K562 (cell line): ENCODE measurements at regions not wholly inside any gene's neighbourhood (a gene's known extent, or its start where the extent isn't known, plus 50 kb on each side); places are given as distances from the start of the nearest gene placed in this dataset.

Experiments
- ATAC-seq: fragments of 200-7000 bp; cut with Tn5 transposase; 3 replicates; pipeline ENCODE4 v1.9.1; 2020; ENCODE audit warnings: moderate library complexity
- BruUV-seq: library from RNA; stranded (reverse); fragments of 400-500 nt; replicated peaks from 2 replicates; lab custom pipeline; 2021; lab: Mats Ljungman, UMichigan
- CTCF ChIA-PET: fragments of 300-600 bp; formaldehyde crosslinking; extraction: SDS; loops from one replicate; lab custom pipeline; 2021; ENCODE audit warnings: low intra/inter-chr PET ratio; lab: Yijun Ruan, JAX
- POLR2A ChIA-PET: fragments of 300-600, 350-650 bp; sonication (Branson Sonifier 250); formaldehyde crosslinking; extraction: SDS; loops from one replicate; lab custom pipeline; 2021; ENCODE audit warnings: antibody characterized with exemption, inconsistent platforms; lab: Yijun Ruan, JAX
- DNase-seq, 4 experiments: peaks; one replicate each; pipeline versions ENCODE4 v3.0.0 to v3.0.0-alpha.2; 2011 to 2018; ENCODE audit warnings: low spot score in 3 of 4, mixed read lengths in 3 of 4; ENCODE audit errors: extremely low read depth in 1 of 4
- FAIRE-seq: peaks from 2 replicates; lab custom pipeline; 2011; peaks lifted over from hg19 to GRCh38; lab: Jason Lieb, UNC
- H2AFZ ChIP-seq: 2 replicates; pipeline ENCODE4 v1.6.0; 2011; ENCODE audit warnings: low read depth, low read length, control low read depth, inconsistent platforms
- H3K27ac ChIP-seq: fragments of 200-600 bp; 3 replicates; pipeline ENCODE4 v1.8.0; 2011; ENCODE audit warnings: low read depth, mild to moderate bottlenecking, control low read depth, inconsistent platforms, low read length, moderate library complexity, mixed read lengths; ENCODE audit errors: extremely low read depth
- H3K27me3 ChIP-seq, 2 experiments: fragments of 300-600 bp in 1 of 2; 2 replicates in 1 of 2; 3 replicates in 1 of 2; pipeline versions ENCODE4 v1.6.0 to v1.8.0; 2011; ENCODE audit warnings: inconsistent platforms in 2 of 2, low read length in 2 of 2, mild to moderate bottlenecking in 1 of 2, mixed read lengths in 1 of 2, moderate library complexity in 1 of 2; ENCODE audit not compliant: control insufficient read depth in 2 of 2, insufficient read depth in 2 of 2
- H3K36me3 ChIP-seq: fragments of 300-600 bp; 3 replicates; pipeline ENCODE4 v1.8.0; 2011; ENCODE audit warnings: mild to moderate bottlenecking, low read length, inconsistent platforms; ENCODE audit not compliant: control insufficient read depth, insufficient read depth
- H3K4me1 ChIP-seq, 2 experiments: fragments of 200-600 bp in 1 of 2; replicated peaks in 1 of 2; 2 replicates in 1 of 2; 3 replicates in 1 of 2; pipeline versions ENCODE4 v1.5.1 to v1.8.0; 2011; ENCODE audit warnings: inconsistent platforms in 2 of 2, low read length in 2 of 2, mild to moderate bottlenecking in 1 of 2, mixed read lengths in 1 of 2, moderate library complexity in 1 of 2; ENCODE audit not compliant: control insufficient read depth in 2 of 2, insufficient read depth in 2 of 2
- H3K4me2 ChIP-seq: 2 replicates; pipeline ENCODE4 v1.6.1; 2011; ENCODE audit warnings: low read length, control low read depth, inconsistent platforms, mixed read lengths; ENCODE audit not compliant: insufficient read depth
- H3K4me3 ChIP-seq: fragments of 200-600 bp; sonication (generic), shearing (Covaris generic); 2 replicates; pipeline ENCODE4 v1.5.1; 2016; ENCODE audit warnings: control low read depth, inconsistent platforms
- H3K79me2 ChIP-seq: fragments of 200-600 bp; 3 replicates; pipeline ENCODE4 v1.8.0; 2011; ENCODE audit warnings: low read length, inconsistent platforms; ENCODE audit not compliant: control insufficient read depth, insufficient read depth
- H3K9ac ChIP-seq, 2 experiments: 2 replicates each; pipeline versions ENCODE4 v1.6.0 to v1.6.1; 2011; ENCODE audit warnings: low read depth in 2 of 2, low read length in 2 of 2, control low read depth in 1 of 2, inconsistent platforms in 1 of 2, mild to moderate bottlenecking in 1 of 2, mixed read lengths in 1 of 2; ENCODE audit not compliant: insufficient read depth in 1 of 2
- H3K9me1 ChIP-seq: one replicate; pipeline ENCODE4 v1.6.0; 2011; ENCODE audit warnings: inconsistent platforms, mild to moderate bottlenecking, low read length, moderate library complexity; ENCODE audit not compliant: control insufficient read depth, insufficient read depth
- H3K9me3 ChIP-seq: replicated peaks from 2 replicates; pipeline ENCODE4 v1.5.1; 2011; ENCODE audit warnings: low read depth, low read length, inconsistent platforms; ENCODE audit not compliant: control insufficient read depth, insufficient read depth
- H4K20me1 ChIP-seq: replicated peaks from 2 replicates; pipeline ENCODE4 v1.6.1; 2011; ENCODE audit warnings: low read length, inconsistent platforms, mixed read lengths; ENCODE audit not compliant: control insufficient read depth, insufficient read depth
- FOXA3 ChIP-seq, 2 experiments: fragments of 450-650 bp in 1 of 2; sonication (generic) in 1 of 2; formaldehyde crosslinking; IDR thresholded peaks in 1 of 2; conservative IDR thresholded peaks in 1 of 2; 2 replicates each; pipeline versions ENCODE4 v1.4.0 to v1.8.0; 2020 to 2022; ENCODE audit warnings: mild to moderate bottlenecking in 2 of 2, missing genetic modification reagents in 1 of 2
- GABPA ChIP-seq: fragments of 200-800 bp; sonication (Bioruptor generic); conservative IDR thresholded peaks from 2 replicates; pipeline ENCODE4 v1.6.1; 2016; ENCODE audit warnings: low read depth, missing genetic modification characterization, missing compliant biosample characterization
- HNRNPH1 ChIP-seq: fragments of 200-400 bp; formaldehyde crosslinking; optimal IDR thresholded peaks from 2 replicates; pipeline ENCODE3; 2017; ENCODE audit warnings: low read depth, mild to moderate bottlenecking, low read length, moderate library complexity
- POLR2B ChIP-seq: fragments of 450-650 bp; IDR thresholded peaks from 2 replicates; pipeline ENCODE4 v1.6.1; 2018; ENCODE audit warnings: low read depth; ENCODE audit not compliant: partially characterized antibody
- RHOXF2B ChIP-seq: fragments of 250-450 bp; sonication (Bioruptor Pico); conservative IDR thresholded peaks from 2 replicates; pipeline ENCODE4 v1.5.1; 2021
- SMAD1 ChIP-seq: fragments of 150-350 bp; IDR thresholded peaks from 2 replicates; pipeline ENCODE4 v1.6.1; 2014; ENCODE audit warnings: low read length, low read depth; ENCODE audit not compliant: partially characterized antibody
- SNRNP70 ChIP-seq: fragments of 200-400 bp; formaldehyde crosslinking; optimal IDR thresholded peaks from 2 replicates; pipeline ENCODE3; 2017; ENCODE audit warnings: low read depth, low read length
- STAG1 ChIP-seq: sonication (generic); formaldehyde crosslinking; IDR thresholded peaks from 2 replicates; pipeline ENCODE4 v1.5.0; 2020; ENCODE audit warnings: missing genetic modification reagents, borderline replicate concordance
- ZBTB33 ChIP-seq: sonication (generic); formaldehyde crosslinking; IDR thresholded peaks from 2 replicates; pipeline ENCODE4 v1.8.1; 2023; ENCODE audit warnings: mild to moderate bottlenecking, missing genetic modification reagents
- ZBTB7A ChIP-seq: IDR thresholded peaks from 2 replicates; pipeline ENCODE4 v1.6.1; 2011; ENCODE audit warnings: low read depth, mild to moderate bottlenecking, low read length, moderate library complexity, borderline replicate concordance; ENCODE audit not compliant: control insufficient read depth
- ZKSCAN3 ChIP-seq: fragments of 250-450 bp; sonication (Bioruptor Pico); IDR thresholded peaks from 2 replicates; pipeline ENCODE4 v1.4.0; 2020
- ZNF263 ChIP-seq: sonication (generic); formaldehyde crosslinking; IDR thresholded peaks from 2 replicates; pipeline ENCODE4 v1.8.0; 2022; ENCODE audit warnings: mild to moderate bottlenecking, missing genetic modification reagents, borderline replicate concordance
- ZNF384 ChIP-seq: IDR thresholded peaks from 2 replicates; pipeline ENCODE4 v1.6.1; 2012; ENCODE audit warnings: low read depth, low read length, improper control_type of control experiment
- ZNF444 ChIP-seq: fragments of 250-450 bp; sonication (Bioruptor Pico); IDR thresholded peaks from 2 replicates; pipeline ENCODE4 v1.4.0; 2020; ENCODE audit warnings: mild to moderate bottlenecking, moderate library complexity
- ZNF609 ChIP-seq: sonication (generic); formaldehyde crosslinking; IDR thresholded peaks from 2 replicates; pipeline ENCODE4 v1.8.1; 2023; ENCODE audit warnings: missing genetic modification reagents, mild to moderate bottlenecking, borderline replicate concordance
- WGBS: fragments of 100-300 bp; shearing (Covaris generic); methylation state at CpG from one replicate; pipeline ENCODE4 v1.1.6; 2016; ENCODE audit warnings: low coverage, mixed read lengths; ENCODE audit not compliant: insufficient coverage; ENCODE audit errors: missing lambda C conversion rate; 5-methylcytosine and 5-hydroxymethylcytosine counted together
- in situ Hi-C: fragments of 300-500 bp; cut with MboI; formaldehyde crosslinking; loops from 4 replicates; pipeline ENCODE4 v1.15.0; 2018; ENCODE audit warnings: inconsistent platforms, mixed read lengths
- intact Hi-C: fragments of 100-400 bp; cut with micrococcal nuclease; formaldehyde crosslinking; loops from 2 replicates; pipeline ENCODE4 v1.14.2; 2022

- BruUV-seq, result no TSS peak
- H3K4me1 ChIP-seq, result peaks cover 5 to 14% of the 10 kb centered on the region in 2 experiments; a peak in 2 of 5 replicates
- H3K36me3 ChIP-seq, result no peaks in the 10 kb centered on the region
- intact Hi-C loops, result no loop called here
- DNase-seq (no peak), ATAC-seq (no peak), FAIRE-seq (no peak)
- no peak overlapping the region for H3K4me3 ChIP-seq
- H3K27me3 ChIP-seq, result peaks cover 0 to 5% of the 10 kb centered on the region in 2 experiments; a peak in 2 of 5 replicates
- ChIA-PET POLR2A (no interaction called here), CTCF (no interaction called here)
- TF ChIP-seq HNRNPH1 (no peak), ZBTB7A (no peak), ZNF609 (CRISPR knock-in tag) (no peak), ZNF444 (CRISPR knock-in tag) (no peak), RHOXF2B (no peak), ZKSCAN3 (no peak), GABPA (tag) (no peak), SNRNP70 (no peak), POLR2B (no peak), ZBTB33 (CRISPR knock-in tag) (no peak), SMAD1 (no peak), FOXA3 (CRISPR knock-in tag; conservative IDR thresholded peaks at IDR 0.05 in 1 of 2, IDR thresholded peaks at IDR 0.05 in 1 of 2) (no peak), STAG1 (CRISPR knock-in tag) (no peak), ZNF263 (no peak), ZNF384 (no peak)
- no peaks in the 10 kb centered on the region for H3K9me1 ChIP-seq
- no peak overlapping the region for H3K4me2 ChIP-seq
- no peaks in the 10 kb centered on the region for H3K79me2 ChIP-seq
- no peak overlapping the region for H2AFZ ChIP-seq
- H4K20me1 ChIP-seq, result no peaks in the 10 kb centered on the region
- no peaks in the 10 kb centered on the region for H3K9me3 ChIP-seq
- no peak overlapping the region for H3K9ac ChIP-seq
- in situ Hi-C loops, result no loop called here
- H3K27ac ChIP-seq, result no peak overlapping the region
- 9% methylated on average over 4 of the region's 4 CpGs for WGBS
These were observed 597.3 kb downstream of the UTRN start for GRCh38 chr6:144882425-144882824.
